Endothelial cell of umbilical vein (primary cell): ENCODE measurements at regions not wholly inside any gene's neighbourhood (a gene's known extent, or its start where the extent isn't known, plus 50 kb on each side); places are given as distances from the start of the nearest gene placed in this dataset.

Experiments
- BruUV-seq: library from RNA; stranded (reverse); fragments of 400-500 nt; replicated peaks from 2 replicates; lab custom pipeline; 2021; lab: Mats Ljungman, UMichigan
- CTCF ChIA-PET: fragments of 300-600, 350-600 bp; sonication (Branson Sonifier 250); formaldehyde crosslinking; loops from one replicate; lab custom pipeline; 2021; ENCODE audit warnings: antibody characterized with exemption, inconsistent platforms; lab: Charles Lee
- POLR2A ChIA-PET: fragments of 300-600, 350-600 bp; sonication (Branson Sonifier 250); formaldehyde crosslinking; loops from one replicate; lab custom pipeline; 2021; ENCODE audit warnings: antibody characterized with exemption, inconsistent platforms; lab: Charles Lee
- DNase-seq: peaks from one replicate; pipeline ENCODE4 v3.0.0-alpha.2; 2011; ENCODE audit warnings: low read depth, low spot score
- FAIRE-seq: peaks from 2 replicates; lab custom pipeline; 2011; peaks lifted over from hg19 to GRCh38; lab: Jason Lieb, UNC
- H2AFZ ChIP-seq: 2 replicates; pipeline ENCODE4 v1.6.0; 2012; ENCODE audit warnings: low read depth, low read length, control low read depth, inconsistent platforms
- H3K27ac ChIP-seq: 2 replicates; pipeline ENCODE4 v1.5.1; 2011; ENCODE audit warnings: low read depth, mild to moderate bottlenecking, control low read depth, low read length, moderate library complexity; ENCODE audit not compliant: insufficient read depth
- H3K27me3 ChIP-seq, 2 experiments: 2 replicates each; pipeline versions ENCODE4 v1.6.0 to v1.6.1; 2011; ENCODE audit warnings: low read length in 2 of 2, mixed read lengths in 1 of 2; ENCODE audit not compliant: control insufficient read depth in 2 of 2, insufficient read depth in 2 of 2
- H3K36me3 ChIP-seq, 2 experiments: 2 replicates in 1 of 2; 3 replicates in 1 of 2; pipeline ENCODE4 v1.5.1; 2011; ENCODE audit warnings: low read length in 2 of 2, mild to moderate bottlenecking in 1 of 2, moderate library complexity in 1 of 2; ENCODE audit not compliant: control insufficient read depth in 2 of 2, insufficient read depth in 2 of 2; ENCODE audit errors: extremely low read depth in 1 of 2
- H3K4me1 ChIP-seq: 3 replicates; pipeline ENCODE4 v1.5.1; 2011; ENCODE audit warnings: mild to moderate bottlenecking, low read length; ENCODE audit not compliant: control insufficient read depth, insufficient read depth; ENCODE audit errors: extremely low read depth
- H3K4me2 ChIP-seq: 2 replicates; pipeline ENCODE4 v1.6.1; 2011; ENCODE audit warnings: low read length, control low read depth, mixed read lengths; ENCODE audit not compliant: insufficient read depth
- H3K4me3 ChIP-seq, 3 experiments: fragments of 200-600 bp in 1 of 3; sonication (generic), shearing (Covaris generic) in 1 of 3; replicated peaks in 1 of 3; 2 replicates each; pipeline ENCODE4 v1.5.1; 2011 to 2016; ENCODE audit warnings: control low read depth in 3 of 3, low read length in 3 of 3, mild to moderate bottlenecking in 2 of 3, inconsistent platforms in 1 of 3, low read depth in 1 of 3, moderate library complexity in 1 of 3; ENCODE audit not compliant: insufficient read depth in 1 of 3
- H3K79me2 ChIP-seq: 2 replicates; pipeline ENCODE4 v1.6.0; 2012; ENCODE audit warnings: low read length, inconsistent platforms; ENCODE audit not compliant: control insufficient read depth, insufficient read depth
- H3K9ac ChIP-seq: replicated peaks from 2 replicates; pipeline ENCODE3; 2011; ENCODE audit warnings: low read length, control low read depth; ENCODE audit not compliant: insufficient read depth; ENCODE audit errors: extremely low read depth
- H3K9me1 ChIP-seq: replicated peaks from 3 replicates; pipeline ENCODE4 v1.6.0; 2011; ENCODE audit warnings: mild to moderate bottlenecking, low read length; ENCODE audit not compliant: control insufficient read depth, insufficient read depth; ENCODE audit errors: extremely low read depth
- H3K9me3 ChIP-seq: replicated peaks from 2 replicates; pipeline ENCODE4 v1.5.1; 2012; ENCODE audit warnings: low read length, inconsistent platforms; ENCODE audit not compliant: control insufficient read depth, insufficient read depth
- H4K20me1 ChIP-seq: replicated peaks from 2 replicates; pipeline ENCODE3; 2011; ENCODE audit warnings: mild to moderate bottlenecking, low read length; ENCODE audit not compliant: control insufficient read depth, insufficient read depth; ENCODE audit errors: extremely low read depth
- CTCF ChIP-seq, 2 donors: IDR thresholded peaks; 1 replicate in 1 of 2; 2 replicates in 1 of 2; pipeline ENCODE4 v1.5.1; 2011; ENCODE audit warnings: low read length in 2 of 2, mild to moderate bottlenecking in 2 of 2, moderate library complexity in 2 of 2, control low read depth in 1 of 2, inconsistent platforms in 1 of 2, low read depth in 1 of 2; ENCODE audit not compliant: insufficient read depth in 1 of 2; ENCODE audit errors: extremely low read depth in 1 of 2
- EZH2 ChIP-seq: IDR thresholded peaks from 2 replicates; pipeline ENCODE4 v1.6.1; 2012; ENCODE audit warnings: borderline replicate concordance, low read depth, mild to moderate bottlenecking, moderate library complexity, low read length, inconsistent platforms; ENCODE audit not compliant: severe bottlenecking
- FOS ChIP-seq: IDR thresholded peaks from 2 replicates; pipeline ENCODE4 v1.6.1; 2011; ENCODE audit warnings: mild to moderate bottlenecking, low read length, moderate library complexity, borderline replicate concordance; ENCODE audit not compliant: insufficient read depth
- GATA2 ChIP-seq: IDR thresholded peaks from 2 replicates; pipeline ENCODE4 v1.7.0; 2011; ENCODE audit warnings: low read depth, mild to moderate bottlenecking, moderate library complexity, mixed read lengths, low read length; ENCODE audit not compliant: insufficient read length, insufficient read depth
- JUN ChIP-seq: IDR thresholded peaks from 2 replicates; pipeline ENCODE4 v1.6.1; 2011; ENCODE audit warnings: borderline replicate concordance, low read depth; ENCODE audit not compliant: insufficient read length, insufficient read depth
- MYC ChIP-seq: IDR thresholded peaks from one replicate; pipeline ENCODE4 v1.6.1; 2011; ENCODE audit warnings: mild to moderate bottlenecking, low read depth, low read length
- POLR2A ChIP-seq: IDR thresholded peaks from 2 replicates; pipeline ENCODE4 v1.6.1; 2012; ENCODE audit warnings: low read depth, mild to moderate bottlenecking, control low read depth, low read length
- POLR2AphosphoS5 ChIP-seq: IDR thresholded peaks from 2 replicates; pipeline ENCODE4 v1.6.1; 2012; ENCODE audit warnings: low read depth, mild to moderate bottlenecking, control low read depth, low read length, moderate library complexity; ENCODE audit not compliant: insufficient read depth
- dilution Hi-C: fragments of 300-500 bp; cut with MboI; formaldehyde crosslinking; loops from one replicate; pipeline ENCODE4 v1.15.0; 2019; ENCODE audit warnings: low sequenced_read_pairs; ENCODE audit not compliant: extremely low pct_ligation_motif_present
- intact Hi-C: fragments of 100-400 bp; cut with micrococcal nuclease; formaldehyde crosslinking; loops from one replicate; pipeline ENCODE4 v1.10.0; 2022
- TF ChIP-seq, protein P1 (sequence below): IDR thresholded peaks from 2 replicates; pipeline ENCODE4 v1.6.1; 2011; ENCODE audit not compliant: insufficient read depth, insufficient read length

DNA sequence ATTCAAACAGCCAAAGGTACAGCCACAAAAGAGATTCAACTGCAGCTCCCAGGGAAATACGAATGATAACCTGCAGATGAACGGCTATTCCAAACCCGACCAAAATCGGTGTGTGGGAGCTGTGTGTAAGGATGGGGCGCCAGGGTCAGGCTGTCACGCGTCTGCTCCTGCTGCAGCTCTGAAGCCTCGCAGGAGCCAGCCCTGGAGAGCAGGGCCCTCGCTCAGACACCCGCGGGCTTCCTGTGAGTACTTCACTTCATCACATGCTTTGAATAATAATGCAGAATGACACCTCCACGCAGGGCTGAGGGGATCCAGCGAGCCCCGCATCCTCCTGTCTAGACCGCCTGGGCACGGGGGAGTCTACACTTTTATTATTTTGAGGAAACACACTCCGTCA is 307.5 kb upstream of the IRX2 start:
- Histone ChIP-seq H3K9me1 (no peaks in the 10 kb centered on the region), H3K27me3 (no peaks in the 10 kb centered on the region), H4K20me1 (no peaks in the 10 kb centered on the region), H3K4me3 (no peak overlapping the region), H3K79me2 (no peaks in the 10 kb centered on the region), H3K36me3 (no peaks in the 10 kb centered on the region), H3K9ac (no peak overlapping the region), H2AFZ (no peak overlapping the region), H3K4me2 (no peak overlapping the region), H3K27ac (no peak overlapping the region), H3K4me1 (no peaks in the 10 kb centered on the region), H3K9me3 (peaks cover 7% of the 10 kb centered on the region)
- BruUV-seq: no TSS peak
- POLR2A ChIA-PET: no interaction called here
- FAIRE-seq (no peak), DNase-seq (no peak)
- CTCF ChIA-PET: no interaction called here
- TF ChIP-seq, protein P1, sequence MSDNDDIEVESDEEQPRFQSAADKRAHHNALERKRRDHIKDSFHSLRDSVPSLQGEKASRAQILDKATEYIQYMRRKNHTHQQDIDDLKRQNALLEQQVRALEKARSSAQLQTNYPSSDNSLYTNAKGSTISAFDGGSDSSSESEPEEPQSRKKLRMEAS: no peak
- no peak for TF ChIP-seq FOS
- no peak for TF ChIP-seq POLR2A
- no peak for TF ChIP-seq MYC
- TF ChIP-seq JUN: no peak
- TF ChIP-seq CTCF (IDR thresholded peaks at IDR 0.05; ENCODE audit: extremely low read depth in 1 of 2, insufficient read depth in 1 of 2, low read depth in 1 of 2, low read length in 2 of 2): no peak
- TF ChIP-seq EZH2: no peak
- no peak for TF ChIP-seq GATA2
- no peak for TF ChIP-seq POLR2AphosphoS5
- dilution Hi-C loops (no loop called here), intact Hi-C loops (no loop called here)
